Smooth muscle cell (in vitro differentiated cells): ENCODE measurements at regions not wholly inside any gene's neighbourhood (a gene's known extent, or its start where the extent isn't known, plus 50 kb on each side); places are given as distances from the start of the nearest gene placed in this dataset.

Experiments used
- DNase-seq: peaks from one replicate; lab custom pipeline; 2025; ENCODE audit not compliant: unreplicated experiment; lab: John Stamatoyannopoulos, UW
- H2AFZ ChIP-seq: fragments of 200-600 bp; sonication (generic); 2 replicates; pipeline ENCODE4 v1.6.0; 2016; ENCODE audit warnings: antibody characterized with exemption, low read depth, mild to moderate bottlenecking
- H3F3A ChIP-seq: fragments of 200-600 bp; sonication (generic); 2 replicates; pipeline ENCODE4 v1.6.0; 2017; ENCODE audit warnings: antibody characterized with exemption, low read depth
- H3K27ac ChIP-seq: fragments of 200-600 bp; sonication (generic); 2 replicates; pipeline ENCODE4 v1.5.1; 2016; ENCODE audit warnings: low read depth, mild to moderate bottlenecking
- H3K27me3 ChIP-seq: fragments of 200-600 bp; sonication (generic); 2 replicates; pipeline ENCODE4 v1.6.1; 2016; ENCODE audit warnings: low read depth, mild to moderate bottlenecking
- H3K36me3 ChIP-seq: fragments of 200-600 bp; sonication (generic); 2 replicates; pipeline ENCODE4 v1.5.1; 2016; ENCODE audit warnings: low read depth
- H3K4me1 ChIP-seq: fragments of 200-600 bp; sonication (generic); 2 replicates; pipeline ENCODE4 v1.5.1; 2016; ENCODE audit warnings: low read depth
- H3K4me2 ChIP-seq: fragments of 200-600 bp; sonication (generic); 2 replicates; pipeline ENCODE4 v1.6.0; 2016; ENCODE audit warnings: mild to moderate bottlenecking
- H3K4me3 ChIP-seq: fragments of 200-600 bp; sonication (generic); 2 replicates; pipeline ENCODE4 v1.5.1; 2016; ENCODE audit warnings: mild to moderate bottlenecking
- H3K79me2 ChIP-seq: fragments of 200-600 bp; sonication (generic); 2 replicates; pipeline ENCODE4 v1.6.0; 2016; ENCODE audit warnings: low read depth, mild to moderate bottlenecking
- H3K9ac ChIP-seq: fragments of 200-600 bp; sonication (generic); 2 replicates; pipeline ENCODE4 v1.6.0; 2016; ENCODE audit warnings: low read depth
- H3K9me3 ChIP-seq: fragments of 200-600 bp; sonication (generic); replicated peaks from 2 replicates; pipeline ENCODE4 v1.5.1; 2016; ENCODE audit warnings: low read depth
- H4K20me1 ChIP-seq: fragments of 200-600 bp; sonication (generic); 2 replicates; pipeline ENCODE4 v1.6.0; 2016; ENCODE audit warnings: low read depth
- CTCF ChIP-seq: fragments of 200-600 bp; sonication (generic); IDR thresholded peaks from 2 replicates; pipeline ENCODE4 v1.5.1; 2017; ENCODE audit warnings: borderline replicate concordance, mild to moderate bottlenecking, antibody characterized with exemption; ENCODE audit not compliant: insufficient read depth, poor library complexity, severe bottlenecking
- WGBS: methylation state at CpG from one replicate; pipeline ENCODE4 v1.1.7; 2016; ENCODE audit warnings: low lambda C conversion rate; 5-methylcytosine and 5-hydroxymethylcytosine counted together

DNA sequence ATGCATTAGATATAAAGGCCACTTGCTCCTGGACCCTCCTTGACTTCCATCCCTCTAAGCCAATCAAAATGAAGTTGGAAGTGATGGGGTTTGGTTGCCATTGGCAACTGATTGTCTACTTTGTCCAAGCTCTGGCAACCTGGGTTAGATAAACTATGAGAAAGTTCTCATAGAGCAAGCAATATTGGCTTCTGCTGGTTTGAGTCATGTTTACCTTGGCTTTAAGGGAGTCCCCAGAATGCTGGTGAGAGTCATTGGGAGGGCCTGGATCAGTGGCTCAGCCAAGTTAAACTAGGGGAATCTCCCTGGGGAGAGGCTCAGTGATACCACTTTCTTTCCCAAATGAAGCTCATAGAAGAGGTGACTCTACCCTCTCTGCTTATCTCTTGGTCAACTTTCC lies 176.3 kb upstream of the ROPN1 start:
- Histone ChIP-seq H4K20me1 (peaks cover 26% of the 10 kb centered on the region), H3K4me2 (no peak overlapping the region), H2AFZ (no peak overlapping the region), H3K27ac (no peak overlapping the region), H3K4me1 (no peaks in the 10 kb centered on the region), H3K9ac (no peak overlapping the region), H3F3A (no peaks in the 10 kb centered on the region), H3K9me3 (no peaks in the 10 kb centered on the region), H3K27me3 (no peaks in the 10 kb centered on the region), H3K36me3 (no peaks in the 10 kb centered on the region), H3K79me2 (no peaks in the 10 kb centered on the region), H3K4me3 (no peak overlapping the region)
- TF ChIP-seq CTCF, result no peak
- DNase-seq, result no peak

DNA sequence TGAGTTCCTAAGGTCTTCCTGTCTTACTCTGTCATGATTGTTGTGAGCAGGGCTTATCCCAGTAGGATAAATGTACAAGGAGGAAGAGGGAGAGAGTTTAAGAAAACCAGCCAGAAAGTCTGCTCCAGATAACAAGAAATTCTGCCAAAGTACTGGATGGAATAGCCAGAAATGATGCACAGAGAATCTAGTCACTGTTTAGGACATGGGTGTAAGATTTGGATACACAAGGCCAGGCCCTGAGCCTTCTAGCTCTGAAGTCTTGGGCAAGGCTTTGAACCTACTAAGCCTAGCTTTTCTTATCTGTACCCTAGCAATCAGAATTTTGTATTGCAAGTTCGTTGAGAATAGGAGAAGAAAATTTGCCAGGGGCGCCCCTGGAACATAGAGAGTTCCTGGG lies 180.4 kb upstream of the ROPN1 start:
- TF ChIP-seq CTCF, result no peak
- Histone ChIP-seq H3K4me3 (no peak overlapping the region), H3F3A (no peaks in the 10 kb centered on the region), H2AFZ (no peak overlapping the region), H3K79me2 (peaks cover 5% of the 10 kb centered on the region), H3K27me3 (no peaks in the 10 kb centered on the region), H4K20me1 (peaks cover 25% of the 10 kb centered on the region), H3K36me3 (no peaks in the 10 kb centered on the region), H3K27ac (no peak overlapping the region), H3K9me3 (no peaks in the 10 kb centered on the region), H3K4me2 (no peak overlapping the region), H3K9ac (no peak overlapping the region), H3K4me1 (no peaks in the 10 kb centered on the region)
- WGBS, result 76% methylated on average over 2 of the region's 2 CpGs
- no peak for DNase-seq

DNA sequence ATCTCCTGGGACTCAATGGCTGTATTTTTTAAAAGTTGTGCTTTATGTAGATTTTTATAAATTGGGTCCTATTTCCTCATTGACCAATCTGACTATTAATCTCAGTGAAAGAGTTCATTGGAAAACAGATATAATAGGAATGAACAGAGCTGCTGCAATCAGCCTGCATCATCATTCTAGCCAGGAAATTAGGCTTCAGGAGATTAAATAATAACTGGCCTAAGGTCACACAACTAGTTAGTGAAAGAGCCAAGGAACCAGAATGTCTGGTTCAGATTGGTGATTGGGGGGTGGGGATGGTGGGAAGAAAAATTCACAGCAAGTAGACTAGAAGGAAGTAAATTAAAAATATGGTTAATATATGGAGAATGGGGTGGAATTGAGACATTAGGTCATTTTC lies 180.9 kb upstream of the ROPN1 start:
- H4K20me1 ChIP-seq, result peaks cover 23% of the 10 kb centered on the region
- no peaks in the 10 kb centered on the region for H3F3A ChIP-seq
- DNase-seq, result no peak
- no peak overlapping the region for H3K27ac ChIP-seq
- no peaks in the 10 kb centered on the region for H3K27me3 ChIP-seq
- no peak for TF ChIP-seq CTCF
- no peak overlapping the region for H3K4me2 ChIP-seq
- no peak overlapping the region for H2AFZ ChIP-seq
- H3K79me2 ChIP-seq, result peaks cover 5% of the 10 kb centered on the region
- H3K36me3 ChIP-seq, result no peaks in the 10 kb centered on the region
- no peaks in the 10 kb centered on the region for H3K9me3 ChIP-seq
- no peak overlapping the region for H3K4me3 ChIP-seq
- H3K9ac ChIP-seq, result no peak overlapping the region
- no peaks in the 10 kb centered on the region for H3K4me1 ChIP-seq

DNA sequence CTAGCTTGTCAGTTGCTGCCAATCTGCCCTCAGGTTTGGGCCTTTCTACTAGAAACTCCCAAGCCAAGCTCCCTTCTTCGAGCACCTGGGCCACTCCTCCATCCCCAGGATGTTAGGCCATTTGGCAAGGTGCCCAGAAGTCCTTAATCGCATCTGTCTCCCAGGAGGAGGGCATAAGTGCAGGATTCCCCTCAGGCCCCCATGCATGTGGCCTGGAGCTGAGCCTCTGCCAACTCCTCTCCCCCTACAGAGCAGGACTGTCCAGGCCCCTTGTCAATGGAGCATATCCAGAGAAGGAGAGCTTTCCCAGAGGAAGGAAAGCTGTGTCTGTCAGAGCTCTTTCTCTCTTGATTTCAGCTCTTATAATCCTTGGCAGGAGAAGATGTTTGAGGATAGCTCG lies 182.6 kb upstream of the ROPN1 start:
- no peaks in the 10 kb centered on the region for H3F3A ChIP-seq
- no peak overlapping the region for H3K4me3 ChIP-seq
- H3K4me2 ChIP-seq, result no peak overlapping the region
- 61% methylated on average over 3 of the region's 3 CpGs for WGBS
- no peak overlapping the region for H3K9ac ChIP-seq
- no peaks in the 10 kb centered on the region for H3K4me1 ChIP-seq
- no peak overlapping the region for H2AFZ ChIP-seq
- H3K36me3 ChIP-seq, result no peaks in the 10 kb centered on the region
- H3K27me3 ChIP-seq, result no peaks in the 10 kb centered on the region
- H3K9me3 ChIP-seq, result no peaks in the 10 kb centered on the region
- DNase-seq, result no peak
- no peak for TF ChIP-seq CTCF
- peaks cover 12% of the 10 kb centered on the region for H3K79me2 ChIP-seq
- no peak overlapping the region for H3K27ac ChIP-seq
- peaks cover 14% of the 10 kb centered on the region for H4K20me1 ChIP-seq
